Testis (tissue), 2 donors: ENCODE measurements at regions not wholly inside any gene's neighbourhood (a gene's known extent, or its start where the extent isn't known, plus 50 kb on each side); places are given as distances from the start of the nearest gene placed in this dataset.

Source experiments
- DNase-seq: peaks from one replicate; pipeline ENCODE4 v3.0.0-alpha.2; 2019
- H3K27ac ChIP-seq, 2 donors: fragments of 200-600 bp; sonication (generic); one replicate each; pipeline ENCODE4 v1.5.1; 2019
- H3K27me3 ChIP-seq: fragments of 200-600 bp; sonication (generic); one replicate; pipeline ENCODE4 v1.5.1; 2019
- H3K36me3 ChIP-seq: fragments of 200-600 bp; sonication (generic); one replicate; pipeline ENCODE4 v1.5.1; 2017; ENCODE audit warnings: low read depth; ENCODE audit errors: missing control alignments
- H3K4me1 ChIP-seq: fragments of 200-600 bp; sonication (generic); one replicate; pipeline ENCODE4 v1.5.1; 2019
- H3K4me3 ChIP-seq, 2 donors: fragments of 200-600 bp; sonication (generic); one replicate each; pipeline ENCODE4 v1.5.1; 2017 to 2019
- H3K9me3 ChIP-seq: fragments of 200-600 bp; sonication (generic); one replicate; pipeline ENCODE4 v1.5.1; 2017
- CTCF ChIP-seq, 3 experiments: fragments of 450-650 bp in 2 of 3; fragments of 200-600 bp in 1 of 3; sonication (generic) in 1 of 3; IDR thresholded peaks; one replicate each; pipeline ENCODE4 v1.5.1; 2016 to 2019; ENCODE audit warnings: antibody characterized with exemption in 3 of 3, mild to moderate bottlenecking in 2 of 3, moderate library complexity in 1 of 3
- POLR2A ChIP-seq: fragments of 450-650 bp; IDR thresholded peaks from one replicate; pipeline ENCODE4 v1.6.1; 2017; ENCODE audit warnings: antibody characterized with exemption, mild to moderate bottlenecking, moderate library complexity
- WGBS, 2 donors: methylation state at CpG; one replicate each; pipeline ENCODE4 v1.1.5; 2018; 5-methylcytosine and 5-hydroxymethylcytosine counted together
- intact Hi-C: fragments of 100-400 bp; cut with DNase I; formaldehyde crosslinking; loops from one replicate; pipeline ENCODE4 v1.15.1; 2023; ENCODE audit warnings: low total_unique reads

- H3K9me3 ChIP-seq = no peaks in the 10 kb centered on the region
- H3K27ac ChIP-seq = no peak overlapping the region
- no peaks in the 10 kb centered on the region for H3K36me3 ChIP-seq
- H3K4me3 ChIP-seq = no peak overlapping the region
- no peak for TF ChIP-seq POLR2A
- TF ChIP-seq CTCF (IDR thresholded peaks at IDR 0.05) = no peak
- intact Hi-C loops = no loop called here
- no peaks in the 10 kb centered on the region for H3K27me3 ChIP-seq
- no peak for DNase-seq
- 48 to 57% methylated on average over 1 of the region's 1 CpG for WGBS, 2 donors
- no peaks in the 10 kb centered on the region for H3K4me1 ChIP-seq
Observed at GRCh38 chr10:56633876-56634452, 272.9 kb upstream of the ZWINT start.

- Histone ChIP-seq H3K4me1 (no peaks in the 10 kb centered on the region), H3K27me3 (no peaks in the 10 kb centered on the region), H3K9me3 (no peaks in the 10 kb centered on the region), H3K36me3 (no peaks in the 10 kb centered on the region), H3K27ac (no peak overlapping the region), H3K4me3 (no peak overlapping the region)
- TF ChIP-seq POLR2A (no peak), CTCF (IDR thresholded peaks at IDR 0.05) (no peak)
- 79 to 81% methylated on average over 2 of the region's 2 CpGs for WGBS, 2 donors
- intact Hi-C loops = no loop called here
- no peak for DNase-seq
Observed at GRCh38 chr10:56632537-56632936, 271.5 kb upstream of the ZWINT start.

GRCh38 chr10:56624082-56624481 is 263.0 kb upstream of the ZWINT start:
- no peak for DNase-seq
- intact Hi-C loops = no loop called here
- no peaks in the 10 kb centered on the region for H3K9me3 ChIP-seq
- TF ChIP-seq POLR2A = no peak
- TF ChIP-seq CTCF (IDR thresholded peaks at IDR 0.05) = no peak
- no peaks in the 10 kb centered on the region for H3K4me1 ChIP-seq
- no peak overlapping the region for H3K4me3 ChIP-seq
- no peaks in the 10 kb centered on the region for H3K27me3 ChIP-seq
- no peaks in the 10 kb centered on the region for H3K36me3 ChIP-seq
- H3K27ac ChIP-seq = no peak overlapping the region

GRCh38 chr10:56623064-56623463 is 262.0 kb upstream of the ZWINT start:
- TF ChIP-seq POLR2A (no peak), CTCF (IDR thresholded peaks at IDR 0.05) (no peak)
- no peaks in the 10 kb centered on the region for H3K4me1 ChIP-seq
- DNase-seq = no peak
- no peaks in the 10 kb centered on the region for H3K27me3 ChIP-seq
- WGBS, 2 donors = 35 to 42% methylated on average over 2 of the region's 2 CpGs
- no peak overlapping the region for H3K4me3 ChIP-seq
- intact Hi-C loops = no loop called here
- peak overlapping the region in 1 of 2 donors; percentile 47 for H3K27ac ChIP-seq
- H3K36me3 ChIP-seq = no peaks in the 10 kb centered on the region
- no peaks in the 10 kb centered on the region for H3K9me3 ChIP-seq

- Histone ChIP-seq H3K4me1 (no peaks in the 10 kb centered on the region), H3K4me3 (no peak overlapping the region), H3K27me3 (no peaks in the 10 kb centered on the region), H3K27ac (peak overlapping the region in 1 of 2 donors; percentile 47), H3K36me3 (no peaks in the 10 kb centered on the region), H3K9me3 (no peaks in the 10 kb centered on the region)
- intact Hi-C loops = no loop called here
- 50 to 53% methylated on average over 2 of the region's 2 CpGs for WGBS, 2 donors
- DNase-seq = no peak
- TF ChIP-seq CTCF (IDR thresholded peaks at IDR 0.05) = no peak
- TF ChIP-seq POLR2A = no peak
Observed at GRCh38 chr10:56622335-56622973, 261.4 kb upstream of the ZWINT start.
